GM18909 (cell line): ENCODE measurements at regions not wholly inside any gene's neighbourhood (a gene's known extent, or its start where the extent isn't known, plus 50 kb on each side); places are given as distances from the start of the nearest gene placed in this dataset.
A peak's percentile ranks its signal among the peaks of the same experiment; 100 is the strongest.

ENCODE experiments used
- ATAC-seq: cut with Tn5 transposase; IDR thresholded peaks from one replicate; pipeline ENCODE4 v1.9.1; 2021; ENCODE audit warnings: mild to moderate bottlenecking; ENCODE audit not compliant: unreplicated experiment, poor library complexity

- no peak for ATAC-seq
Measured at GRCh38 chr12:118682656-118683055, 298.7 kb upstream of the SRRM4 start.

- no peak for ATAC-seq
Measured at GRCh38 chr12:118685983-118686607, 295.2 kb upstream of the SRRM4 start.

- no peak for ATAC-seq
Measured at GRCh38 chr12:118689793-118690192, 291.5 kb upstream of the SRRM4 start.

- no peak for ATAC-seq
Measured at GRCh38 chr12:118690506-118690905, 290.8 kb upstream of the SRRM4 start.

GRCh38 chr12:118694128-118694775 lies 287.1 kb upstream of the SRRM4 start:
- ATAC-seq, result no peak

- no peak for ATAC-seq
Measured at GRCh38 chr12:118704527-118705241, 276.7 kb upstream of the SRRM4 start.

GRCh38 chr12:118706437-118706836 lies 274.9 kb upstream of the SRRM4 start:
- ATAC-seq, result no peak

GRCh38 chr12:118709946-118710345 lies 271.4 kb upstream of the SRRM4 start:
- ATAC-seq, result no peak

- ATAC-seq, result no peak
Measured at GRCh38 chr12:118711185-118711584, 270.2 kb upstream of the SRRM4 start.

- peak; percentile 59 for ATAC-seq
Measured at GRCh38 chr12:118714051-118714460, 267.3 kb upstream of the SRRM4 start.

GRCh38 chr12:118714500-118714899 lies 266.8 kb upstream of the SRRM4 start:
- ATAC-seq, result no peak

- no peak for ATAC-seq
Measured at GRCh38 chr12:118715647-118716046, 265.7 kb upstream of the SRRM4 start.

- ATAC-seq, result no peak
Measured at GRCh38 chr12:118727196-118727978, 254.0 kb upstream of the SRRM4 start.

GRCh38 chr12:118727979-118728366 lies 253.4 kb upstream of the SRRM4 start:
- no peak for ATAC-seq

GRCh38 chr12:118734266-118734665 lies 247.1 kb upstream of the SRRM4 start:
- no peak for ATAC-seq

GRCh38 chr12:118737985-118738540 lies 243.3 kb upstream of the SRRM4 start:
- ATAC-seq, result no peak

- ATAC-seq, result no peak
Measured at GRCh38 chr12:118741194-118741593, 240.1 kb upstream of the SRRM4 start.

- ATAC-seq, result no peak
Measured at GRCh38 chr12:118742431-118742830, 238.9 kb upstream of the SRRM4 start.

GRCh38 chr12:118743896-118744700 lies 237.2 kb upstream of the SRRM4 start:
- no peak for ATAC-seq

GRCh38 chr12:118746176-118746575 lies 235.2 kb upstream of the SRRM4 start:
- no peak for ATAC-seq
